ENCODE measurements at regions not wholly inside any gene's neighbourhood (a gene's known extent, or its start where the extent isn't known, plus 50 kb on each side); places are given as distances from the start of the nearest gene placed in this dataset.

GRCh38 chr2:219881851-219882250 is 254.4 kb downstream of the SLC4A3 start:
- TF ChIP-seq CTCF (IDR thresholded peaks at IDR 0.05) (no peak), POLR2A (IDR thresholded peaks at IDR 0.05) (no peak)

Measured in thyroid gland (tissue), 4 donors.